Skeletal muscle tissue (tissue), 3 donors: ENCODE measurements at regions not wholly inside any gene's neighbourhood (a gene's known extent, or its start where the extent isn't known, plus 50 kb on each side); places are given as distances from the start of the nearest gene placed in this dataset.
"Not testable (repeated sequence)": the region's sequence is repeated elsewhere in the genome, so short reads cannot be mapped to it uniquely, and the experiment has no call there.

Experiments used
- H3K27ac ChIP-seq: one replicate; pipeline ENCODE4 v1.7.0; 2013; ENCODE audit warnings: mild to moderate bottlenecking, low read depth, low read length, inconsistent platforms
- H3K27me3 ChIP-seq, 3 donors: one replicate each; pipeline ENCODE4 v1.7.0; 2013; ENCODE audit warnings: low read length in 3 of 3; ENCODE audit not compliant: control insufficient read depth in 3 of 3, insufficient read depth in 3 of 3
- H3K36me3 ChIP-seq, 3 donors: one replicate each; pipeline ENCODE4 v1.7.0; 2013; ENCODE audit warnings: low read length in 3 of 3; ENCODE audit not compliant: control insufficient read depth in 3 of 3, insufficient read depth in 3 of 3
- H3K4me1 ChIP-seq, 3 donors: one replicate each; pipeline ENCODE4 v1.7.0; 2013; ENCODE audit warnings: low read length in 3 of 3, mild to moderate bottlenecking in 3 of 3; ENCODE audit not compliant: control insufficient read depth in 3 of 3, insufficient read depth in 3 of 3
- H3K4me3 ChIP-seq, 3 donors: one replicate each; pipeline ENCODE4 v1.7.0; 2013; ENCODE audit warnings: low read length in 3 of 3
- H3K9ac ChIP-seq, 3 donors: one replicate each; pipeline ENCODE4 v1.7.0; 2013; ENCODE audit warnings: low read length in 3 of 3, mild to moderate bottlenecking in 3 of 3, moderate library complexity in 2 of 3, low read depth in 1 of 3
- H3K9me3 ChIP-seq, 3 donors: one replicate each; pipeline ENCODE4 v1.7.0; 2013; ENCODE audit warnings: low read length in 3 of 3; ENCODE audit not compliant: control insufficient read depth in 3 of 3
- donor health status: Osteomylitis.

- H3K36me3 ChIP-seq = no peaks in the 10 kb centered on the region
- no peak overlapping the region for H3K27ac ChIP-seq
- no peaks in the 10 kb centered on the region for H3K4me1 ChIP-seq
- H3K9me3 ChIP-seq = no peaks in the 10 kb centered on the region
- H3K4me3 ChIP-seq = no peak overlapping the region
- H3K9ac ChIP-seq = no peak overlapping the region
- no peaks in the 10 kb centered on the region for H3K27me3 ChIP-seq
Observed at GRCh38 chrX:114058988-114059418, 524.9 kb upstream of the HTR2C start.

DNA sequence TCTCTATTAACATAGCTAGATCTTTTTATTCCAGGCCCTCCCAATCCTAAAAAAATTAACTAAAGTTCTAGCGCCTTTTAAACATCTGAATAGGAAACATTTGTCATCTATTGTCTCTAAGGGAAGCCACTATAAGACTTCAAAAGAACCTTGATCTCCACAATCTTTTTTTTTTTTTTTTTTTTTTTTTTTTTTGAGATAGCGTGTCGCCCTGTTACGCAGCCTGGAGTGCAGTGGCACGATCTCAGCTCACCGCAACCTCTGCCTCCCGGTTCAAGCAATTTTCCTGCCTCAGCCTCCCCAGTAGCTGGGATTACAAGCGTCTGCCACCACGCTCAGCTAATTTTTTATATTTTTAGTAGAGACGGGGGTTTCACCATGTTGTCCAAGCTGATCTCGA lies 526.5 kb upstream of the HTR2C start:
- not testable (repeated sequence) for H3K36me3 ChIP-seq, H3K27me3 ChIP-seq, H3K4me3 ChIP-seq, H3K9ac ChIP-seq, H3K9me3 ChIP-seq, H3K27ac ChIP-seq, H3K4me1 ChIP-seq

DNA sequence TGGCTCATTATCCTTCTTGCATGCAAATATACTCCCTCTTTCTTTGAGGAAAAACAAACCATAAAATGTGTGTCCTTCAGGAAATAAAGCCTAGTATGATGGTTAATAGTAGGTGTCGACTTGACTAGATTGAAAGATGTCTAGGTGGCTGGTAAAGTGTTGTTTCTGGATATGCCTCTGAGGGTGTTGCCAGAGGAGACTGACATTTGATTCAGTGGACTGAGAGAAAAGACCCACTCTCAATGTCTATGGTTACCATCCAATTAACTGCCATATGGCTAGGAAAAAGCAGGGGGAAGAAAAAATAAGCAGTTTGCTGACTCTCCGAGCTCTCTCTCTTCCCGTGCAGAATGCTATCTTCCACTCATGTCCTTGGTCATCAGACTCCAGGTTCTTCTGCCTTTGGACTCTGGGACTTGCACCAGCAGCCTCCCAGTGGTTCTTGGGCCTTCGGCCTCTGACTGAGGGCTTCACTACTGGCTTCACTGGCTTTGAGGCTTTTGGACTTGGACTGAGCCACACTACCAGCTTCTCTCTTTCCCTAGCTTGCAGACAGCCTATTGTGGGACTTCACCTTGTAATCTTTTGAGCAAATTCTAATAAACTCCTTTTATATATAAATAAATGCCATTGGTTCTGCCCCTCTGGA lies 532.1 kb upstream of the HTR2C start:
- H3K27ac ChIP-seq = no peak overlapping the region
- no peak overlapping the region for H3K9ac ChIP-seq
- no peak overlapping the region for H3K4me3 ChIP-seq
- no peaks in the 10 kb centered on the region for H3K4me1 ChIP-seq
- no peaks in the 10 kb centered on the region for H3K27me3 ChIP-seq
- H3K9me3 ChIP-seq = no peaks in the 10 kb centered on the region
- H3K36me3 ChIP-seq = no peaks in the 10 kb centered on the region

- H3K4me3 ChIP-seq = no peak overlapping the region
- no peaks in the 10 kb centered on the region for H3K36me3 ChIP-seq
- H3K4me1 ChIP-seq = no peaks in the 10 kb centered on the region
- no peaks in the 10 kb centered on the region for H3K9me3 ChIP-seq
- no peak overlapping the region for H3K9ac ChIP-seq
- H3K27ac ChIP-seq = no peak overlapping the region
- no peaks in the 10 kb centered on the region for H3K27me3 ChIP-seq
Observed at GRCh38 chrX:114050075-114050796, 533.6 kb upstream of the HTR2C start.

GRCh38 chrX:114049063-114049462 lies 534.8 kb upstream of the HTR2C start:
- no peaks in the 10 kb centered on the region for H3K27me3 ChIP-seq
- H3K4me1 ChIP-seq = no peaks in the 10 kb centered on the region
- no peak overlapping the region for H3K27ac ChIP-seq
- H3K4me3 ChIP-seq = no peak overlapping the region
- H3K9me3 ChIP-seq = no peaks in the 10 kb centered on the region
- H3K9ac ChIP-seq = no peak overlapping the region
- H3K36me3 ChIP-seq = no peaks in the 10 kb centered on the region

GRCh38 chrX:114047558-114047957 lies 536.3 kb upstream of the HTR2C start:
- Histone ChIP-seq H3K27me3 (no peaks in the 10 kb centered on the region), H3K4me1 (no peaks in the 10 kb centered on the region), H3K36me3 (no peaks in the 10 kb centered on the region), H3K9me3 (no peaks in the 10 kb centered on the region), H3K9ac (no peak overlapping the region), H3K27ac (no peak overlapping the region), H3K4me3 (no peak overlapping the region)

GRCh38 chrX:114046695-114047279 lies 537.1 kb upstream of the HTR2C start:
- no peak overlapping the region for H3K27ac ChIP-seq
- H3K27me3 ChIP-seq = no peaks in the 10 kb centered on the region
- H3K4me1 ChIP-seq = no peaks in the 10 kb centered on the region
- no peak overlapping the region for H3K4me3 ChIP-seq
- no peaks in the 10 kb centered on the region for H3K36me3 ChIP-seq
- H3K9me3 ChIP-seq = no peaks in the 10 kb centered on the region
- H3K9ac ChIP-seq = no peak overlapping the region

- H3K27me3 ChIP-seq, H3K4me1 ChIP-seq, H3K27ac ChIP-seq: not testable (repeated sequence)
Observed at GRCh38 chrX:114041470-114041869, 542.4 kb upstream of the HTR2C start.

GRCh38 chrX:114040661-114041269 lies 543.1 kb upstream of the HTR2C start:
- not testable (repeated sequence) for H3K9ac ChIP-seq, H3K9me3 ChIP-seq, H3K4me1 ChIP-seq, H3K27me3 ChIP-seq, H3K36me3 ChIP-seq, H3K4me3 ChIP-seq, H3K27ac ChIP-seq

More at GRCh38 chrX:114041470-114041869, 542.4 kb upstream of the HTR2C start:
- H3K9ac ChIP-seq, H3K36me3 ChIP-seq, H3K9me3 ChIP-seq, H3K4me3 ChIP-seq: not testable (repeated sequence)

DNA sequence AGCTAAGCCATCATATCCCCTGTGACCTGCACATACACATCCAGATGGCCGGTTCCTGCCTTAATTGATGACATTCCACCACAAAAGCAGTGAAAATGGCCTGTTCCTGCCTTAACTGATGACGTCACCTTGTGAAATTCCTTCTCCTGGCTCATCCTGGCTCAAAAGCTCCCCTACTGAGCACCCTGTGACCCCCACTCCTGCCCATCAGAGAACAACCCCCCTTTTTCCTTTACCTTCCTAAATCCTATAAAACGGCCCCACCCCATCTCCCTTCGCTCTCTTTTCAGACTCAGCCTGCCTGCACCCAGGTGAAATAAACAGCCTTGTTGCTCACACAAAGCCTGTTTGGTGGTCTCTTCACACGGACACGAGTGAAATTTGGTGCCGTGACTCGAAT lies 543.8 kb upstream of the HTR2C start:
- not testable (repeated sequence) for H3K9me3 ChIP-seq, H3K9ac ChIP-seq, H3K4me1 ChIP-seq, H3K27ac ChIP-seq, H3K36me3 ChIP-seq, H3K4me3 ChIP-seq, H3K27me3 ChIP-seq
